ENCODE measurements at regions not wholly inside any gene's neighbourhood (a gene's known extent, or its start where the extent isn't known, plus 50 kb on each side); places are given as distances from the start of the nearest gene placed in this dataset.

DNA sequence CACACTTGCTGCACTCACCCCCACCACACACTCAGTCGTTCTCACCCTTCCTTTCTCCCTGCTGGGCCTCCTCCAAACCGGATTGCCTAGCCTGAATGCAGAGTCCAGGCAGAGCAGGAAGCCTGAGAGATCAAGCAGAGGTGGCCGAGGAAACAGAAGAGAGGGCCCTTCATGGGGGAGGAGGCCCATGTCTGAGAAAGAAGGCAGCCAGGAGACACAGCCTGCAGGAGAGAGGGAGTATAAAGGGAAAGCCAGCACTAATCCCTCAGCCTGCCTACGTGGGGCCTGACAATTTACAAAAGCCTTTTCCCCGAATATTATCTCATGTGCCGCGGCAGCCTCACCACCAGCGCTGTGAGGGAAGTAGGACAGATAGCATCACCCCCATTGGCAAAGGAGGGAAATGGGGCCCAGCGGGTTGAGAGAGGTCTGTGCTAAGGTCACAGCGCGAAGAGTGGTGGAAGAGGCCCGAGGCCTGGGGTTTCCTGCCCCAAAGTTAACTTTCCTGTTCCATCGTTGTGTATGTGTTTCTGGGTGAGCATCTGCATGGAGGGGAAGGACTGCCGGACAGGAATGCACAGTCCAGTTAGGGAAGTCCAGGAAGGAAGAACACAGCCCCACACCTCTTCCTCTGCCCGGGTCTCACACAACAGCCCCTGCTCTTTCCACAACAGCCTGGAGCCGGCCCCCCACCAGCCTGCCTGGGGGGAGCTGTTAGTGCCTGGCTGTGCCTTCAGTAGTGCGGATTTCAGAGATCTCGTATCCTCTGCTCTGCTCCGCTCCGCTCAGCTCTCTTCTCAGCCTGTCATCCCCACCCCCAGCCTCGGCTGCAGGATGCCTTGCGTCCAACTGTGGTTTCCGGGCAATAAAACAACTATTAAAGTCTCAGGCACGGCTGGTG lies 50.9 kb upstream of the BCOR start:
- TF ChIP-seq HEYL (CRISPR knock-in tag; IDR thresholded peaks at IDR 0.05) (no peak), RARB (CRISPR knock-in tag; IDR thresholded peaks at IDR 0.05) (no peak), SMC3 (IDR thresholded peaks at IDR 0.05) (no peak), HOXB5 (CRISPR knock-in tag; IDR thresholded peaks at IDR 0.05) (no peak), KDM1A (IDR thresholded peaks at IDR 0.05; ENCODE audit: low read depth) (no peak), ZC3H11A (IDR thresholded peaks at IDR 0.05) (no peak), POLR2AphosphoS2 (conservative IDR thresholded peaks at IDR 0.05; ENCODE audit: low read length) (no peak), CHD2 (IDR thresholded peaks at IDR 0.05; ENCODE audit: low read length, partially characterized antibody) (no peak), GATA3 (IDR thresholded peaks at IDR 0.05; ENCODE audit: borderline replicate concordance) (no peak), ZNF302 (CRISPR knock-in tag; IDR thresholded peaks at IDR 0.05) (no peak)
- TF ChIP-seq, protein P1, sequence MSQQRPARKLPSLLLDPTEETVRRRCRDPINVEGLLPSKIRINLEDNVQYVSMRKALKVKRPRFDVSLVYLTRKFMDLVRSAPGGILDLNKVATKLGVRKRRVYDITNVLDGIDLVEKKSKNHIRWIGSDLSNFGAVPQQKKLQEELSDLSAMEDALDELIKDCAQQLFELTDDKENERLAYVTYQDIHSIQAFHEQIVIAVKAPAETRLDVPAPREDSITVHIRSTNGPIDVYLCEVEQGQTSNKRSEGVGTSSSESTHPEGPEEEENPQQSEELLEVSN (IDR thresholded peaks at IDR 0.05; ENCODE audit: borderline replicate concordance, low read depth), result no peak
- TF ChIP-seq, protein P2, sequence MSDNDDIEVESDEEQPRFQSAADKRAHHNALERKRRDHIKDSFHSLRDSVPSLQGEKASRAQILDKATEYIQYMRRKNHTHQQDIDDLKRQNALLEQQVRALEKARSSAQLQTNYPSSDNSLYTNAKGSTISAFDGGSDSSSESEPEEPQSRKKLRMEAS (IDR thresholded peaks at IDR 0.05), result no peak
- H3K9me3 ChIP-seq, result no peaks in the 10 kb centered on the region
- ATAC-seq, result no peak
- H3K4me2 ChIP-seq, result no peak overlapping the region
- 90% methylated on average over 23 of the region's 24 CpGs for WGBS (ENCODE audit: missing lambda C conversion rate)
- FAIRE-seq, result no peak
- no peak overlapping the region for H3K4me3 ChIP-seq
- H3K27ac ChIP-seq, result 0 out of 6 replicates have a peak overlapping the region, but pooled peaks of 1 of the 2 experiments have one; percentile 8
- CTCF ChIA-PET, result no interaction called here
- POLR2A ChIA-PET, result no interaction called here
- DNase-seq (ENCODE audit: low read depth in 1 of 2, low spot score in 1 of 2), result no peak
- peaks cover 6% of the 10 kb centered on the region; the same call in 2 of the 3 replicates for H3K4me1 ChIP-seq

DNA sequence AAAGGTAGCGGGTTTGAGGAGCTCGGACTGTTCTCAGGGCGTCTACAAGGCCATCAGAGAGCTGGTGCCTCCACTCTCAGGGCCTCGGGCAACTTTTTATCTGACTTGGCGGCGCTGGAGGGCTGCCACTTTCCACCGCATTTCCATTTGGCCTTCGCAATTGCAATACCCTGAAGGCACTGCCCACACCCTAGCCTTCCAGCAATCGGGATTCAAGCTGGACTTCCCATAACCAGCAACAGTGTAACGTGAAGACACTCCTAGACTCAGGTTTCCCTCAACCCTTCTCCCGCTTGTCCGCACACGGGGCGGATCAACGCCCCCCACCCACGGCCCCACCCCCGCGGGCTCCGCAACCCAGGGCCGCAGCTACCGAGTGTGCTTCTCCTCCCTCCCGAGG lies 50.2 kb upstream of the BCOR start:
- H3K4me1 ChIP-seq, result peaks cover 6% of the 10 kb centered on the region; the same call in 2 of the 3 replicates
- 88% methylated on average over 12 of the region's 22 CpGs for WGBS (ENCODE audit: missing lambda C conversion rate)
- no peak for FAIRE-seq

More for the DNA sequence above, 50.2 kb upstream of the BCOR start:
- no peak for ATAC-seq
- Histone ChIP-seq H3K27ac (no peak overlapping the region), H3K9me3 (no peaks in the 10 kb centered on the region), H3K4me3 (no peak overlapping the region), H3K4me2 (no peak overlapping the region)
- CTCF ChIA-PET, result no interaction called here
- TF ChIP-seq ZC3H11A (IDR thresholded peaks at IDR 0.05), result no peak
- TF ChIP-seq FOXS1 (CRISPR knock-in tag; IDR thresholded peaks at IDR 0.05), result no peak
- TF ChIP-seq, protein P3, sequence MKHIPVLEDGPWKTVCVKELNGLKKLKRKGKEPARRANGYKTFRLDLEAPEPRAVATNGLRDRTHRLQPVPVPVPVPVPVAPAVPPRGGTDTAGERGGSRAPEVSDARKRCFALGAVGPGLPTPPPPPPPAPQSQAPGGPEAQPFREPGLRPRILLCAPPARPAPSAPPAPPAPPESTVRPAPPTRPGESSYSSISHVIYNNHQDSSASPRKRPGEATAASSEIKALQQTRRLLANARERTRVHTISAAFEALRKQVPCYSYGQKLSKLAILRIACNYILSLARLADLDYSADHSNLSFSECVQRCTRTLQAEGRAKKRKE (CRISPR knock-in tag; IDR thresholded peaks at IDR 0.05; ENCODE audit: low read depth), result no peak
- TF ChIP-seq JUNB (IDR thresholded peaks at IDR 0.05), result no peak
- TF ChIP-seq RFX5 (IDR thresholded peaks at IDR 0.05), result no peak
- TF ChIP-seq MYC (IDR thresholded peaks at IDR 0.05; ENCODE audit: borderline replicate concordance, low read length), result no peak
- TF ChIP-seq, protein P4, sequence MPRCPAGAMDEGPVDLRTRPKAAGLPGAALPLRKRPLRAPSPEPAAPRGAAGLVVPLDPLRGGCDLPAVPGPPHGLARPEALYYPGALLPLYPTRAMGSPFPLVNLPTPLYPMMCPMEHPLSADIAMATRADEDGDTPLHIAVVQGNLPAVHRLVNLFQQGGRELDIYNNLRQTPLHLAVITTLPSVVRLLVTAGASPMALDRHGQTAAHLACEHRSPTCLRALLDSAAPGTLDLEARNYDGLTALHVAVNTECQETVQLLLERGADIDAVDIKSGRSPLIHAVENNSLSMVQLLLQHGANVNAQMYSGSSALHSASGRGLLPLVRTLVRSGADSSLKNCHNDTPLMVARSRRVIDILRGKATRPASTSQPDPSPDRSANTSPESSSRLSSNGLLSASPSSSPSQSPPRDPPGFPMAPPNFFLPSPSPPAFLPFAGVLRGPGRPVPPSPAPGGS (IDR thresholded peaks at IDR 0.05), result no peak
- no peak for TF ChIP-seq RAD21 (conservative IDR thresholded peaks at IDR 0.05 in 1 of 2, IDR thresholded peaks at IDR 0.05 in 1 of 2)
- TF ChIP-seq NPAS2 (CRISPR knock-in tag; IDR thresholded peaks at IDR 0.05; ENCODE audit: borderline replicate concordance), result no peak
- no peak for TF ChIP-seq TFCP2L1 (CRISPR knock-in tag; IDR thresholded peaks at IDR 0.05)
- TF ChIP-seq PHF8 (IDR thresholded peaks at IDR 0.05; ENCODE audit: borderline replicate concordance, low read depth), result no peak
- POLR2A ChIA-PET, result no interaction called here
- no peak for DNase-seq (ENCODE audit: low read depth in 1 of 2, low spot score in 1 of 2)

Small RNA genes lying in the stretch of these regions (small RNA-seq; reads per million reads assigned to genes)
- gene RF00019, result 0 reads per million in 6 experiments
